NCI-H69 (cell line): ENCODE measurements at regions not wholly inside any gene's neighbourhood (a gene's known extent, or its start where the extent isn't known, plus 50 kb on each side); places are given as distances from the start of the nearest gene placed in this dataset.
A peak's percentile ranks its signal among the peaks of the same experiment; 100 is the strongest.

Experiments used
- DNase-seq: peaks from one replicate; lab custom pipeline; 2025; lab: John Stamatoyannopoulos, UW

- DNase-seq = peak; percentile 84
Measured at GRCh38 chr6:106772270-106773142, 143.1 kb downstream of the QRSL1 start.

GRCh38 chr6:106771822-106772221 lies 142.4 kb downstream of the QRSL1 start:
- DNase-seq = peak; percentile 39

- no peak for DNase-seq
Measured at GRCh38 chr6:106770663-106771062, 141.3 kb downstream of the QRSL1 start.

DNA sequence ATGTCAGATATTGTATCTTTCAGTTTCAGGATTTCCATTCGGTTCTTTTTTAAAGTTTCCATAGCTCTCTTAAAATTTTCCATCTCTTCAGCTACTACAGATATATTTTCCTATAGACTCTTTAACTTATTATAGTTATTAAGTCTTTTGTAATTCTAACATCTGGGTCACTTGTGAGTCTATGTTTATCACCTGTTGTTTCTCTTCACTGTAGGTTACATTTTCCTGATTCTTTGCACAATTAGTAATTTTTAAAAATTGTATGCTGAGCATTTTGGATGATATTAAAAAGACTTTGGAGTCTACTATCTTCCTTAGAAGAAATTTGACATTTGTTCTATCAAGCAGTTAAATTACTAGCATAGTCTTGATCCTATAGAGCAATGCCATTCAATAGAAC lies 140.7 kb downstream of the QRSL1 start:
- DNase-seq = no peak

DNA sequence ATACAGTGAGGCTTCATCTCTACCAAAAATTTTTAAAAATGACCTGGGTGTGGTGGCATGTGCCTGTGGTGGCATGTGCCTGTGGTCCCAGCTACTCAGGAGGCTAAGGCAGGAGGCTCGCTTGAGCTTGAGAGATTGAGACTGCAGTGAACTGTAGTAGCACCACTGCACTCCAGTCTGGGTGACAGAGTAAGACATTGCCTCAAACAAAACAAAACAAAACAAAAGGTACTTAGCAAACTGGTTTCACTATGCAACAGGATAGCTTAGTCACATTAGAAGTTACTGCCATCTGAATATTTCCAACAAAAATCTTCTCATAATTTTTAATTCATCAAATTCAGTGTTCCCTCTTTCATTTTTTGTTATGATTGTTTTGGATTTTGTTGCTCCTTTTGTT lies 137.9 kb downstream of the QRSL1 start:
- no peak for DNase-seq

- no peak for DNase-seq
Measured at GRCh38 chr6:106766201-106766600, 136.8 kb downstream of the QRSL1 start.

- DNase-seq = no peak
Measured at GRCh38 chr6:106765496-106765895, 136.1 kb downstream of the QRSL1 start.

DNA sequence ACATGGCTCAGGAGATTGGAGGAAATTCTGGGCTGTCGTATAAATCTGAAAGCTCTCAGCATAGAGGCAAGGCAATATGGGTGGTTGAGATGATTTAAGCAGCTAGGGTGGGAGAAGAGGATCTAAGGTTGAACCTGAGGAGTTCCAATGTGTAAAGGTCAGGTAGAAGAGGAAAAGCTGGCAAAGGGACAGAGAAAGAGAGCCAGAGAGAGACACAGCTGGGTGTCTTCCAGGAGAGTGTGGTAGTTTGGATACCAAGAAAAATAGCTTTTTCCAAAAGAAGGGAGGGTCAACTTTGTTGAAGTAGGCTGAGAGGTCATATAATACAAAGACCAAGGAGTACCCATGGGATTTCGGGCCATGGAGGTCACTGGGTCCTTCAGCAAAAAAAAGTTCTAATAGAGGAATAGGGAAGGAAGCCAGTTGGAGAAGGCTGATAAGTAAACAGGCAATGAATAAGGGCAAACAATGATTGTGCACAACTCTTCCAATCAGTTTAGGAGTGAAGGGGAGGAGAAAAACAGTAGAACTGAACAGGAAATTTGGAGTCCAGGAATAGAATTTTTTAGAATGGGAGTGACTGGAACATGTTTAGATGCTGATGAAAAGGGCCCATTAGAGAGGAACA lies 135.1 kb downstream of the QRSL1 start:
- DNase-seq = no peak

- DNase-seq = no peak
Measured at GRCh38 chr6:106763361-106763760, 134.0 kb downstream of the QRSL1 start.

DNA sequence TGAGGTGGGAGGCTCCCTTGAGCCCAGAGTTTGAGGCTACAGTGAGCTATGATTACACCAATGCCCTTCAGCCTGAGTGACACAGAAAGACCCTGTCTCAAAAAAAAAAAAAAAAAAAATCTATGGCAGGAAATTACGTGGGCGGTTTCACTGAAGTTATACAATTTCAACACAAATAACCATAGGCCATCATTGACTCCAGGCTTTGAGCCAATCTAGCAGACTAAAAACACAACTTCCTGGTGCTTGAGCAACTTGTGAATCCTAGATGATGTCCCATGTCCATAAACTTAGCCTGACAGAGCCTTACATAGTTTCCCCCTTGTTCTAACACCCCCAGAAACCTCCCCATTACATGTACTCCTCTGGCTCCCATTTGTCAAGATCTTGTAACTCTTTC lies 131.8 kb downstream of the QRSL1 start:
- no peak for DNase-seq

DNA sequence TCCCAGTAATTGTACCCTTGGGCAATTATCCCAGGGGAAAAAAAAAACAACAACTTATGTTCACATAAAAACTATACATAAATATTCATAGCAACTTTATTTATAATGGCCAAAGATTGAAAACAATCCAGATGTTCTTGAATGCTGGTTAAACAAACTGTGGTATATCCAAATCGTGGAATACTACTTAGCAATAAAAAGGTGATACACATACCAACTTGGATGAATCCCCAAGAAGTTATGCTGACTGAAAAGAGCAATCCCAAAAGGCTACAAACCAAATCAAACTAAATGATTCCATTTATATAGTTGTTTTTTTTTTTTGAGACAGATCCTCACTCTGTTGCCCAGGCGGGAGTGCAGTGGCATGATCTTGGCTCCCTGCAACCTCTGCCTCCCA lies 129.7 kb downstream of the QRSL1 start:
- DNase-seq = no peak

- peak; percentile 36 for DNase-seq
Measured at GRCh38 chr6:106757722-106758467, 128.5 kb downstream of the QRSL1 start.

- peak; percentile 85 for DNase-seq
Measured at GRCh38 chr6:106757267-106757666, 127.9 kb downstream of the QRSL1 start.

DNA sequence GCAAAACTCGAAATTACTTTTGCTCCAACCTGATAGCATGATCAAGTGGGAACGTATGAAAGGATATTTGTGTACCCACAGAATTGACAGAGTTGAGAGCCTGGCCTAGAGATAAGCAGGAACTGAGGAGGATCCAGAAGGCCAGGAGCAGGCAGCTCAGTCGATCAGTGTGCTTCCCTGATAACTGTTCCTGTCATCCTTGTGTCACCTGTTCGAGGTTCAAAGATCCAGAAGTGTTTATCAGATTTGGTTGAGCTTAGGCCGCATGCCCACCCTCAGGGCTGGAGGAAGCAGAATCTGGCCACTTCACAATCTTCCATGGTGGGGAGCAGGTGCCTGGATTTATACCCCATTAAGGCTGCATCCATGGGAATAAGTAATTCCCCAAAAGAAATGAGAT lies 124.8 kb downstream of the QRSL1 start:
- DNase-seq = no peak

GRCh38 chr6:106752641-106753040 lies 123.3 kb downstream of the QRSL1 start:
- no peak for DNase-seq

DNA sequence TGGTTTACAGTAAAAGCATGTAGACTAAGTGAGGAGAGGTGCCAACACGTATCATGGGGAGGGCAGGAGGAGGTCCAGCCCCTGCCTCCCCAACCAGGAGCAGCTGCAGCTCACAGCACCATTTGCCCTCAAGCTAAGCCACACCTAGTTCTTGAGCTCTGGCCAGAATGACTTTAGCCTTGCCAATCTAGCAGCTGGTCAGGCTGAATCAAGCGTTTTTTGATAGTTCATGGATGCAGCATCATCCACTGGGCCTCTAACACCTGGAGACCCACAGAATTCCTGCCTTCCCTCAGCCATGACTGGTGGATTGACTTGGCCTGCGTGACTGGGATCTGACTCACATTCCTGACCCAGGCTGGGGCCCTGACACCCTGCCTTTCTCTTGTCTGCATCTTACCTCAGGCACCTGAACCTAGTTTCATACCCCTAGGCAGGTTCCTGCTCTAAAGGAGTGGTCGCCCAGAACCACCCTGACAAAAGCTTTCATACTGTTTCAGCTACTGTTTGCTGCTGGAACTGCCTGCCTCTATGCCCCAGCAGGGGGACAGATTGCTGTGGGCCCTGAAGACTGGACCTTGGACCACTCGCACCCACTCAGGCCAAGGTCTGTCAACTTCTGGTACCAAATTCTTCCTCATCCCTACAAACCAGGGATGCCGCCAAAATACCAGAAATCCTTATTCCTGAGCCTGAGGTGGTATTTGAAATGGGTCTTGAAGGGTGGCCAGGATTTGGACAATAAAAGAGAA lies 122.3 kb downstream of the QRSL1 start:
- DNase-seq = peak; percentile 91

DNA sequence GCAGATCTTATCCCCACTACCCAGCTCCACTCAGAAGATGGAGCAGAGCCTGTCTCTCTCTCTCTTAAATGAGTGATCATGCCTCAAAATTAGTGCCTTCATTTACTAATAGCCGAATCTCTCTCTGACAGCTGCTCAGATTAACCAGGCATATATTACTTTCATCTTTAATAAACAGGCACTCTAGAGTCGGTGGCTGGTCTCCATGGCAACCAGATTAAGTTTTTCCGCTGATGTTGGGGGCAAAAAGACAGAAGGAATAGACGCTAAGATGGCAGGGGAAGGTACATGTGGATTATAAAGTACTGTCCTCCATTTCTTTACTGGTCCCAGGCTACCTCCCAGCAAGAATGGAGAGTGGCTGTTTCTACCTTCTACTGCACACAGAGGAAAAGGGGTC lies 121.6 kb downstream of the QRSL1 start:
- no peak for DNase-seq

DNA sequence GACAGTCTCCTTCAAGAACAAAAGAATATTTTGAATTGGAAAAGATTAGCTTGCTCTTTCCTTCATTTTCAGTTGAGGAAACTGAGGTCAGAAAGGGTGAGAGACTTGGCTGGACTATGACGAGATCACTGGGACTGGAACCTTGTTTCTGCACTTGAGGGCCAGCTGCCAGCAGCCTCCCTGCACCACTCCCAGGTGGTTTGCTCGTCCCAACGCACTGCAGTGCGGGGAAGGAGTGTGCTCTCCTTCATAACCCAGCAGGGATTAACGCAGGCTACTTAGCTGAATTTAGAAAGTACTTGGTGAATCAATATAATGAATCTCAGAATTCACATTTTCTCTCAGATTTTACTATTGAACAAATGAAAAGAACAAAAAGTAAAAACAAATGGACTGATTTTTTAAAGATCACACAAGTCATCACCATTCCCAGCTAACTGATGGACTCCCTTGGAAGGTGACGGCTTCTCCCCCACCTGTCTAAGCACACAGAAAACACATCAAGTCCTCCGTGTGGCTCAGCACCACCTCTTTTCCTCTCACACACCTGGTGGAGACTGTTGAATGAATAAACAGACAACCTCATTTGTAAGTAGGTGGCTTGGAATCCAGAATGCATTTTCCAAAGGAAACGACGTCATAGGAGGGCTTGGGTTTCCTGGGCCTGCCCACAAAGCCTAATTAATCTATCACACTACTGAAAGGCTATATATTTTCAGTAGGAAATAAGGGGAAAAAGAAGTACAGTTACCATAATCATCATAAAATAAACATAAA lies 121.0 kb downstream of the QRSL1 start:
- peak; percentile 85 for DNase-seq

GRCh38 chr6:106749609-106750008 lies 120.2 kb downstream of the QRSL1 start:
- DNase-seq = peak; percentile 59

- DNase-seq = peak; percentile 68
Measured at GRCh38 chr6:106748547-106749207, 119.3 kb downstream of the QRSL1 start.

DNA sequence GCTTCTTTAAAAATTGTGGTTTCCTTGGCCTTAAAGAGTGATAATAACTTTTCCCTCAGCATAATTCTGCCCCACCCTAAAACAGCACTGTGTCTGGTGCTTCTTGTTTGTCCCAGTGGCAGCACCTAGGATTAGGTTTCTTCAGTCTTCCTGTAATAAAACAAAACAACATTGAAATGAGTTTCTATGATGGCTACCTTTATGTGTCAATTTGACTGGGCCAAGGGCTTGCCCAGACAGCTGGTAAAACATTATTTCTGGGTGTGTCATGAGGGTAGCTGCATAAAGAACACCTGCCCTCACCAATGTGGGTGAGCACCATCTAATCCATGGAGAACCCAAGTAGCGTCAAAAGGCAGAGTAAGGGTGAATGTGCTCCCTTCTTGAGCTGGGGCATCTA lies 117.8 kb downstream of the QRSL1 start:
- peak; percentile 86 for DNase-seq
